AG04450 (cell line): ENCODE measurements at regions not wholly inside any gene's neighbourhood (a gene's known extent, or its start where the extent isn't known, plus 50 kb on each side); places are given as distances from the start of the nearest gene placed in this dataset.
"Not testable (repeated sequence)": the region's sequence is repeated elsewhere in the genome, so short reads cannot be mapped to it uniquely, and the experiment has no call there.

Experiments
- CTCF ChIA-PET: fragments of 300-600, 350-600 bp; formaldehyde crosslinking; extraction: SDS; loops from one replicate; lab custom pipeline; 2022; ENCODE audit warnings: antibody characterized with exemption, inconsistent platforms; lab: Charles Lee
- POLR2A ChIA-PET: fragments of 350-600 bp; formaldehyde crosslinking; extraction: SDS; loops from one replicate; lab custom pipeline; 2021; ENCODE audit warnings: antibody characterized with exemption, inconsistent platforms; lab: Yijun Ruan, JAX
- DNase-seq: peaks from one replicate; pipeline ENCODE4 v3.0.0-alpha.2; 2011; ENCODE audit warnings: low read depth, low spot score
- H3K27ac ChIP-seq: one replicate; pipeline ENCODE4 v1.5.1; 2012; ENCODE audit warnings: low read depth, low read length, control low read depth
- H3K27me3 ChIP-seq: one replicate; pipeline ENCODE4 v1.6.0; 2012; ENCODE audit warnings: low read length; ENCODE audit not compliant: control insufficient read depth, insufficient read depth
- H3K4me3 ChIP-seq: 2 replicates; pipeline ENCODE4 v1.5.1; 2011; ENCODE audit warnings: mild to moderate bottlenecking, low read depth, low read length, control low read depth
- H3K9me3 ChIP-seq: 2 replicates; pipeline ENCODE4 v1.5.1; 2012; ENCODE audit warnings: low read length; ENCODE audit not compliant: control insufficient read depth, insufficient read depth
- TF ChIP-seq, protein P1 (sequence below): IDR thresholded peaks from 2 replicates; pipeline ENCODE4 v1.5.1; 2011; ENCODE audit warnings: low read depth, low read length, control low read depth, inconsistent platforms

DNA sequence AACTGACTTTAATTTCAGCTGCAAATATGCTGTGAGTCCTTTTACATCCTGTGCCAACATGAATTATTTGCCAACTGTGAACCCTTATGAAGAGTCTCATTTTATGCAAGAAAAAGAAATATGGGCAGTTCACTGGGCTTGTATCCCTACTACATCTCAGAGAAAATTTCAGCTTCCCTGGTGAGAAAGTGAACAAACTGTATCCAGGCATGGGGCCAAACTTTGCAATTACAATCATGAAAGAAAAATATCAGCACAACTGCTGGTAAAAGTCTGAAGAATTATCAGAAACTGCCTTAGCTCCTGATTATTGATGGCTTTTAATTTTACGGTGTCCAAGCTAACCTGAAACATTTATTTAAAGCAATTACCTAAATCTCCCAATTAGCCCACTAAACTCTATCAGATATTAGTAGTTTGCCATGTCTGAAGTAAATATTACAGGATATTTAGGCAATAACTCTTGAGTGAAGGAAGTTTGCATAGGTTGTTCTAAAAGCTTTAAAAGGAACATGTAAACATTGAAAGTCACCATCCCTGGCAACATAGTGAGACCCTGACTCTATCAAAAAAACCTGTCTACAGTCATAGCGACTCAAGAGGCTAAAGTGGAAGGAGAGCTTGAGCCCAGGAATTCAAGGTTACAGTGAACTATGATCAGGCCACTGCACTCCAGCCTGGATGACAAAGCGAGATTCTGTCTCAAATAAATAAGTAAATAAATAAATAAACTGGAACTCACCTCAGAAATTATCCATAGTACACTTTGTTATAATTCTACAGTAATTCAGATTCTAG, 83.9 kb upstream of the HCN1 start:
- H3K4me3 ChIP-seq = no peak overlapping the region
- CTCF ChIA-PET = no interaction called here

DNA sequence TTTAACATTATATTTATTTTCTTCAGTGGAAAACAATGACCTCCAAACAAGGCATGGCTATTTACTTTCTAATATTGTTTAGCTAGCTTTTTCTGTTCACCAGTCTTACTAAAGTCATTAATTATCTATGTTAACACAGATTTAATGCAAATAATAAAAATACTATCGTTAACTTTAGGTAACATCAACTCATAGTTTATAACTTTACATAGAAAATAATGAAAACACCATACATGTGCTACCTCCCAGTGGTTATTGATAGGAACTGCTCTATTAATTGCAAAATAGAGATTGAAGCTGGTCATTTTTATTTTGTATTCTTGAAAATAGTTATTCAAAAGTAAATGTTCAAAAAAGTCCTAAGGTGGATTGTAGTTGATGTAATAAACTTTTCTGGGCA, 78.3 kb upstream of the HCN1 start:
- Histone ChIP-seq H3K4me3 (no peak overlapping the region), H3K27me3 (no peaks in the 10 kb centered on the region), H3K27ac (no peak overlapping the region), H3K9me3 (no peaks in the 10 kb centered on the region)
- CTCF ChIA-PET = no interaction called here
- DNase-seq = no peak
- POLR2A ChIA-PET = no interaction called here
- TF ChIP-seq, protein P1, sequence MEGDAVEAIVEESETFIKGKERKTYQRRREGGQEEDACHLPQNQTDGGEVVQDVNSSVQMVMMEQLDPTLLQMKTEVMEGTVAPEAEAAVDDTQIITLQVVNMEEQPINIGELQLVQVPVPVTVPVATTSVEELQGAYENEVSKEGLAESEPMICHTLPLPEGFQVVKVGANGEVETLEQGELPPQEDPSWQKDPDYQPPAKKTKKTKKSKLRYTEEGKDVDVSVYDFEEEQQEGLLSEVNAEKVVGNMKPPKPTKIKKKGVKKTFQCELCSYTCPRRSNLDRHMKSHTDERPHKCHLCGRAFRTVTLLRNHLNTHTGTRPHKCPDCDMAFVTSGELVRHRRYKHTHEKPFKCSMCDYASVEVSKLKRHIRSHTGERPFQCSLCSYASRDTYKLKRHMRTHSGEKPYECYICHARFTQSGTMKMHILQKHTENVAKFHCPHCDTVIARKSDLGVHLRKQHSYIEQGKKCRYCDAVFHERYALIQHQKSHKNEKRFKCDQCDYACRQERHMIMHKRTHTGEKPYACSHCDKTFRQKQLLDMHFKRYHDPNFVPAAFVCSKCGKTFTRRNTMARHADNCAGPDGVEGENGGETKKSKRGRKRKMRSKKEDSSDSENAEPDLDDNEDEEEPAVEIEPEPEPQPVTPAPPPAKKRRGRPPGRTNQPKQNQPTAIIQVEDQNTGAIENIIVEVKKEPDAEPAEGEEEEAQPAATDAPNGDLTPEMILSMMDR = no peak

More for the DNA sequence above, 83.9 kb upstream of the HCN1 start:
- Histone ChIP-seq H3K27ac (no peak overlapping the region), H3K27me3 (no peaks in the 10 kb centered on the region), H3K9me3 (peaks cover 6% of the 10 kb centered on the region; the same call in 1 of the 2 replicates)
- TF ChIP-seq, protein P1 = no peak
- no peak for DNase-seq
- POLR2A ChIA-PET = no interaction called here

- Histone ChIP-seq H3K4me3 (no peak overlapping the region), H3K27ac (no peak overlapping the region), H3K27me3 (no peaks in the 10 kb centered on the region), H3K9me3 (no peaks in the 10 kb centered on the region)
- TF ChIP-seq, protein P1 = no peak
- CTCF ChIA-PET = no interaction called here
- POLR2A ChIA-PET = no interaction called here
- DNase-seq = no peak
Measured at GRCh38 chr5:45772402-45772801, 76.2 kb upstream of the HCN1 start.

- Histone ChIP-seq H3K9me3 (peaks cover 17% of the 10 kb centered on the region; the same call in 1 of the 2 replicates), H3K27me3 (no peaks in the 10 kb centered on the region), H3K4me3 (no peak overlapping the region), H3K27ac (no peak overlapping the region)
- ChIA-PET CTCF (no interaction called here), POLR2A (no interaction called here)
- DNase-seq = no peak
- TF ChIP-seq, protein P1 = no peak
Measured at GRCh38 chr5:45765561-45765960, 69.4 kb upstream of the HCN1 start.

- POLR2A ChIA-PET = no interaction called here
- H3K9me3 ChIP-seq = peaks cover 21% of the 10 kb centered on the region
- no peak overlapping the region for H3K27ac ChIP-seq
- TF ChIP-seq, protein P1 = no peak
- H3K27me3 ChIP-seq = no peaks in the 10 kb centered on the region
- DNase-seq = no peak
- CTCF ChIA-PET = no interaction called here
- H3K4me3 ChIP-seq = no peak overlapping the region
Measured at GRCh38 chr5:45750574-45750973, 54.4 kb upstream of the HCN1 start.

DNA sequence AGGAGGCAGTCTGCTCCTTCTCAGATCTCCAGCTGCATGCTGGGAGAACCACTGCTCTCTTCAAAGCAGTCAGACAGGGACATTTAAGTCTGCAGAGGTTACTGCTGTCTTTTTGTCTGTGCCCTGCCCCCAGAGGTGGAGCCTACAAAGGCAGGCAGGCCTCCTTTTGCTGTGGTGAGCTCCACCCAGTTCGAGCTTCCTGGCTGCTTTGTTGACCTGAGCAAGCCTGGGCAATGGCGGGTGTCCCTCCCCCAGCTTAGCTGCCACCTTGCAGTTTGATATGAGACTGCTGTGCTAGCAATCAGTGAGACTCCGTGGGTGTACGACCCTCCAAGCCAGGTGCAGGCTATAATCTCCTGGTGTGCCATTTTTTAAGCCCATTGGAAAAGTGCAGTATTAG, 52.3 kb upstream of the HCN1 start:
- DNase-seq, POLR2A ChIA-PET, H3K27me3 ChIP-seq, H3K4me3 ChIP-seq, H3K27ac ChIP-seq, CTCF ChIA-PET: not testable (repeated sequence)
- H3K9me3 ChIP-seq = peaks cover 17% of the 10 kb centered on the region
